ENCODE measurements at regions not wholly inside any gene's neighbourhood (a gene's known extent, or its start where the extent isn't known, plus 50 kb on each side); places are given as distances from the start of the nearest gene placed in this dataset.

- TF ChIP-seq CTCF (IDR thresholded peaks at IDR 0.05; ENCODE audit: low read depth, low read length) (no peak), EZH2phosphoT487 (IDR thresholded peaks at IDR 0.05; ENCODE audit: low read depth) (no peak)
These were observed 98.6 kb downstream of the HNRNPLL start for GRCh38 chr2:38504169-38504568.

Measured in OCI-LY3 (cell line).